AG09309 (cell line): ENCODE measurements at regions not wholly inside any gene's neighbourhood (a gene's known extent, or its start where the extent isn't known, plus 50 kb on each side); places are given as distances from the start of the nearest gene placed in this dataset.

Experiments used
- DNase-seq: peaks from one replicate; pipeline ENCODE4 v3.0.0-alpha.2; 2010; ENCODE audit warnings: low read depth
- H3K4me3 ChIP-seq: 2 replicates; pipeline ENCODE4 v1.5.1; 2011; ENCODE audit warnings: mild to moderate bottlenecking, low read depth, low read length, moderate library complexity; ENCODE audit not compliant: control insufficient read depth
- CTCF ChIP-seq: IDR thresholded peaks from 2 replicates; pipeline ENCODE4 v1.5.1; 2011; ENCODE audit warnings: mild to moderate bottlenecking, low read depth, low read length, inconsistent platforms; ENCODE audit not compliant: insufficient read depth, control insufficient read depth; ENCODE audit errors: missing control alignments

GRCh38 chr11:101777476-101777875 is 137.3 kb upstream of the CEP126 start:
- DNase-seq, result no peak
- no peak overlapping the region for H3K4me3 ChIP-seq
- TF ChIP-seq CTCF, result no peak

- no peak for TF ChIP-seq CTCF
- DNase-seq, result no peak
- H3K4me3 ChIP-seq, result no peak overlapping the region
Measured at GRCh38 chr11:101775033-101775432, 139.8 kb upstream of the CEP126 start.

- TF ChIP-seq CTCF, result no peak
- no peak overlapping the region for H3K4me3 ChIP-seq
- no peak for DNase-seq
Measured at GRCh38 chr11:101770648-101771047, 144.2 kb upstream of the CEP126 start.

GRCh38 chr11:101765932-101766331 is 148.9 kb upstream of the CEP126 start:
- no peak overlapping the region for H3K4me3 ChIP-seq
- no peak for DNase-seq
- TF ChIP-seq CTCF, result no peak

GRCh38 chr11:101759771-101760450 is 154.9 kb upstream of the CEP126 start:
- H3K4me3 ChIP-seq, result no peak overlapping the region
- no peak for DNase-seq
- TF ChIP-seq CTCF, result peak; percentile 38

GRCh38 chr11:101757741-101758140 is 157.1 kb upstream of the CEP126 start:
- no peak for DNase-seq
- no peak overlapping the region for H3K4me3 ChIP-seq
- no peak for TF ChIP-seq CTCF
